A549 (cell line): ENCODE measurements at regions not wholly inside any gene's neighbourhood (a gene's known extent, or its start where the extent isn't known, plus 50 kb on each side); places are given as distances from the start of the nearest gene placed in this dataset.

Experiments used
- ATAC-seq, 2 experiments: fragments of 200-7000 bp in 1 of 2; fragments of >200 bp in 1 of 2; cut with Nextera tagmentation in 1 of 2; cut with Tn5 transposase in 1 of 2; 3 replicates each; pipeline versions ENCODE4 v1.8.0 to v1.9.1; 2018 to 2020; ENCODE audit warnings: mild to moderate bottlenecking in 1 of 2, moderate library complexity in 1 of 2
- CTCF ChIA-PET: fragments of 300-600 bp; sonication (Branson Sonifier 250); formaldehyde crosslinking; extraction: SDS; loops from one replicate; lab custom pipeline; 2021; ENCODE audit warnings: antibody characterized with exemption, inconsistent platforms; lab: Yijun Ruan, JAX
- POLR2A ChIA-PET: fragments of 350-600 bp; formaldehyde crosslinking; extraction: SDS; loops from one replicate; lab custom pipeline; 2021; ENCODE audit warnings: antibody characterized with exemption, inconsistent platforms; lab: Yijun Ruan, JAX
- DNase-seq, 2 experiments: peaks; one replicate each; pipeline versions ENCODE4 v3.0.0 to v3.0.0-alpha.2; 2011 to 2016; ENCODE audit warnings: low read depth in 1 of 2, low spot score in 1 of 2
- FAIRE-seq: peaks from 2 replicates; lab custom pipeline; 2011; peaks lifted over from hg19 to GRCh38; lab: Jason Lieb, UNC
- H3K27ac ChIP-seq, 2 experiments: fragments of >200 bp; sonication (Bioruptor Twin); formaldehyde crosslinking; 3 replicates each; pipeline ENCODE4 v1.5.1; 2016 to 2017
- H3K4me1 ChIP-seq: fragments of >200 bp; sonication (Bioruptor Twin); formaldehyde crosslinking; 3 replicates; pipeline ENCODE4 v1.6.1; 2016
- H3K4me2 ChIP-seq: fragments of >200 bp; sonication (Bioruptor Twin); formaldehyde crosslinking; 3 replicates; pipeline ENCODE4 v1.6.1; 2016
- H3K4me3 ChIP-seq: fragments of >200 bp; sonication (Bioruptor Twin); formaldehyde crosslinking; 3 replicates; pipeline ENCODE4 v1.5.1; 2016
- H3K9me3 ChIP-seq: fragments of >200 bp; sonication (Bioruptor Twin); formaldehyde crosslinking; 3 replicates; pipeline ENCODE4 v1.6.1; 2016
- ATOH8 ChIP-seq: fragments of 250-450 bp; sonication (Bioruptor Pico); IDR thresholded peaks from 2 replicates; pipeline ENCODE4 v1.5.0; 2020; ENCODE audit warnings: low read depth, mild to moderate bottlenecking, moderate library complexity
- BCL3 ChIP-seq: fragments of >200 bp; sonication (Bioruptor Twin); formaldehyde crosslinking; IDR thresholded peaks from 3 replicates; pipeline ENCODE4 v1.6.1; 2016
- CHD2 ChIP-seq: fragments of 150-350 bp; IDR thresholded peaks from 2 replicates; pipeline ENCODE4 v1.6.1; 2014; ENCODE audit warnings: low read length; ENCODE audit not compliant: partially characterized antibody
- CHD4 ChIP-seq: fragments of 200-600 bp; sonication (generic); IDR thresholded peaks from 2 replicates; pipeline ENCODE4 v1.6.1; 2016; ENCODE audit warnings: antibody characterized with exemption, mild to moderate bottlenecking, borderline replicate concordance
- E2F6 ChIP-seq: IDR thresholded peaks from 2 replicates; pipeline ENCODE4 v1.6.1; 2012; ENCODE audit warnings: low read depth, borderline replicate concordance
- EHF ChIP-seq: fragments of 250-450 bp; sonication (Bioruptor Pico); IDR thresholded peaks from 2 replicates; pipeline ENCODE4 v1.5.0; 2020; ENCODE audit warnings: mild to moderate bottlenecking
- ESRRA ChIP-seq: fragments of 150-350 bp; IDR thresholded peaks from 2 replicates; pipeline ENCODE4 v1.6.1; 2014; ENCODE audit warnings: mild to moderate bottlenecking, low read length, borderline replicate concordance
- GATA3 ChIP-seq: IDR thresholded peaks from 2 replicates; pipeline ENCODE4 v1.6.1; 2012; ENCODE audit warnings: borderline replicate concordance
- HES2 ChIP-seq: fragments of >200 bp; sonication (Bioruptor Twin); formaldehyde crosslinking; IDR thresholded peaks from 2 replicates; pipeline ENCODE4 v1.6.1; 2016
- HOXA7 ChIP-seq: fragments of 250-450 bp; sonication (Bioruptor Pico); IDR thresholded peaks from 2 replicates; pipeline ENCODE4 v1.5.0; 2020; ENCODE audit warnings: mild to moderate bottlenecking, moderate library complexity
- HOXB13 ChIP-seq: fragments of 250-450 bp; sonication (Bioruptor Pico); IDR thresholded peaks from 2 replicates; pipeline ENCODE4 v1.5.0; 2020; ENCODE audit warnings: low read depth, mild to moderate bottlenecking, moderate library complexity
- KDM1A ChIP-seq: fragments of 200-600 bp; sonication (generic); IDR thresholded peaks from 2 replicates; pipeline ENCODE4 v1.6.1; 2016; ENCODE audit warnings: low read depth, mild to moderate bottlenecking
- MAX ChIP-seq: IDR thresholded peaks from 2 replicates; pipeline ENCODE4 v1.6.1; 2012
- MYC ChIP-seq: IDR thresholded peaks from 2 replicates; pipeline ENCODE4 v1.6.1; 2012; ENCODE audit warnings: mild to moderate bottlenecking, inconsistent platforms, low read length, improper control_type of control experiment, borderline replicate concordance
- PBX3 ChIP-seq: IDR thresholded peaks from 2 replicates; pipeline ENCODE4 v1.6.1; 2012
- POLR2A ChIP-seq: IDR thresholded peaks from 2 replicates; pipeline ENCODE4 v1.6.1; 2012; ENCODE audit warnings: mild to moderate bottlenecking, low read length
- RARB ChIP-seq: fragments of 250-450 bp; sonication (Bioruptor Pico); IDR thresholded peaks from 2 replicates; pipeline ENCODE4 v1.8.0; 2021; ENCODE audit warnings: mild to moderate bottlenecking, moderate library complexity
- RCOR1 ChIP-seq: fragments of 150-350 bp; IDR thresholded peaks from 2 replicates; pipeline ENCODE4 v1.6.1; 2014; ENCODE audit warnings: antibody characterized with exemption, low read length, low read depth
- REST ChIP-seq: fragments of 200-600 bp; sonication (generic); IDR thresholded peaks from 2 replicates; pipeline ENCODE4 v1.6.1; 2016; ENCODE audit warnings: antibody characterized with exemption, mild to moderate bottlenecking, moderate library complexity
- TFCP2L1 ChIP-seq: fragments of 250-450 bp; sonication (Bioruptor Pico); IDR thresholded peaks from 2 replicates; pipeline ENCODE4 v1.5.0; 2021; ENCODE audit warnings: mild to moderate bottlenecking
- TP53 ChIP-seq: fragments of 250-450 bp; sonication (Bioruptor Pico); IDR thresholded peaks from 2 replicates; pipeline ENCODE4 v1.5.0; 2021; ENCODE audit warnings: mild to moderate bottlenecking, moderate library complexity
- USF2 ChIP-seq: fragments of 450-650 bp; IDR thresholded peaks from 2 replicates; pipeline ENCODE4 v1.6.1; 2014; ENCODE audit warnings: antibody characterized with exemption
- ZC3H11A ChIP-seq: fragments of 450-650 bp; IDR thresholded peaks from 2 replicates; pipeline ENCODE4 v1.6.1; 2014; ENCODE audit warnings: antibody characterized with exemption, mild to moderate bottlenecking
- ZNF302 ChIP-seq: fragments of 250-450 bp; sonication (Bioruptor Pico); IDR thresholded peaks from 2 replicates; pipeline ENCODE4 v1.9.0; 2021; ENCODE audit warnings: inconsistent platforms, mild to moderate bottlenecking, moderate library complexity
- ZSCAN20 ChIP-seq: fragments of 250-450 bp; sonication (Bioruptor Pico); IDR thresholded peaks from 2 replicates; pipeline ENCODE4 v1.8.0; 2022; ENCODE audit warnings: mild to moderate bottlenecking, moderate library complexity
- WGBS: methylation state at CpG from one replicate; pipeline ENCODE4 v1.1.6; 2017; ENCODE audit errors: missing lambda C conversion rate; 5-methylcytosine and 5-hydroxymethylcytosine counted together

- H3K4me3 ChIP-seq, result no peak overlapping the region
- CTCF ChIA-PET, result no interaction called here
- H3K4me2 ChIP-seq, result no peak overlapping the region
- H3K9me3 ChIP-seq, result no peaks in the 10 kb centered on the region
- FAIRE-seq (no peak), ATAC-seq (no peak), DNase-seq (no peak)
- H3K27ac ChIP-seq, result no peak overlapping the region
- POLR2A ChIA-PET, result no interaction called here
- TF ChIP-seq POLR2A, result no peak
- no peak for TF ChIP-seq ATOH8
- no peak for TF ChIP-seq PBX3
- no peak for TF ChIP-seq BCL3
- TF ChIP-seq MYC, result no peak
- no peak for TF ChIP-seq ZSCAN20 (CRISPR knock-in tag)
- no peaks in the 10 kb centered on the region for H3K4me1 ChIP-seq
Observed at GRCh38 chr4:174144106-174144505, 139.4 kb downstream of the FBXO8 start.

- ATAC-seq, result no peak
- no peak for DNase-seq
- ChIA-PET POLR2A (no interaction called here), CTCF (interaction anchor here (1.1 kb wide), 1 partner anchor 1418 kb away, joined by 3 read pairs; no protein-coding TSS in a partner anchor)
- TF ChIP-seq CHD4 (no peak), E2F6 (no peak), MAX (no peak), RCOR1 (no peak), HOXB13 (CRISPR knock-in tag) (no peak), EHF (CRISPR knock-in tag) (no peak), POLR2A (no peak), ATOH8 (no peak), TP53 (CRISPR knock-in tag) (no peak)
- no peaks in the 10 kb centered on the region for H3K9me3 ChIP-seq
- H3K4me2 ChIP-seq, result no peak overlapping the region
- H3K4me3 ChIP-seq, result no peak overlapping the region
- H3K27ac ChIP-seq, result no peak overlapping the region
- WGBS, result 57% methylated on average over 3 of the region's 3 CpGs
- no peaks in the 10 kb centered on the region for H3K4me1 ChIP-seq
- FAIRE-seq, result no peak
Observed at GRCh38 chr4:174141876-174142275, 141.6 kb downstream of the FBXO8 start.

- ChIA-PET CTCF (interaction anchor here (0.5 to 0.7 kb wide), 2 partner anchors 18 to 661 kb away, joined by 3 read pairs; no protein-coding TSS in a partner anchor), POLR2A (no interaction called here)
- H3K4me1 ChIP-seq, result no peaks in the 10 kb centered on the region
- WGBS, result 92% methylated on average over 1 of the region's 1 CpG
- no peak overlapping the region for H3K4me2 ChIP-seq
- DNase-seq, result no peak
- no peak overlapping the region for H3K27ac ChIP-seq
- no peak for ATAC-seq
- no peak for FAIRE-seq
- H3K9me3 ChIP-seq, result no peaks in the 10 kb centered on the region
- no peak overlapping the region for H3K4me3 ChIP-seq
- TF ChIP-seq CHD2 (no peak), TFCP2L1 (CRISPR knock-in tag) (no peak), HOXA7 (CRISPR knock-in tag) (no peak), ZSCAN20 (CRISPR knock-in tag) (no peak), REST (no peak), RARB (CRISPR knock-in tag) (no peak), GATA3 (no peak), MAX (no peak), USF2 (no peak), KDM1A (no peak), ZNF302 (CRISPR knock-in tag) (no peak), ESRRA (no peak), ZC3H11A (no peak), HES2 (no peak)
Observed at GRCh38 chr4:174138616-174139015, 144.9 kb downstream of the FBXO8 start.
